SK-N-MC (cell line): ENCODE measurements at regions not wholly inside any gene's neighbourhood (a gene's known extent, or its start where the extent isn't known, plus 50 kb on each side); places are given as distances from the start of the nearest gene placed in this dataset.

ENCODE experiments used
- EZH2 ChIP-seq: fragments of 200-600 bp; sonication (generic); IDR thresholded peaks from one replicate; pipeline ENCODE4 v1.6.1; 2017; ENCODE audit warnings: antibody characterized with exemption
- FOXP2 ChIP-seq: optimal IDR thresholded peaks from 2 replicates; pipeline ENCODE3; 2011; ENCODE audit warnings: mild to moderate bottlenecking, moderate library complexity; ENCODE audit not compliant: insufficient read depth; ENCODE audit errors: extremely low read length, control extremely low read depth
- POLR2AphosphoS5 ChIP-seq: IDR thresholded peaks from 2 replicates; pipeline ENCODE4 v1.6.1; 2012; ENCODE audit warnings: mild to moderate bottlenecking, low read depth, low read length, borderline replicate concordance

DNA sequence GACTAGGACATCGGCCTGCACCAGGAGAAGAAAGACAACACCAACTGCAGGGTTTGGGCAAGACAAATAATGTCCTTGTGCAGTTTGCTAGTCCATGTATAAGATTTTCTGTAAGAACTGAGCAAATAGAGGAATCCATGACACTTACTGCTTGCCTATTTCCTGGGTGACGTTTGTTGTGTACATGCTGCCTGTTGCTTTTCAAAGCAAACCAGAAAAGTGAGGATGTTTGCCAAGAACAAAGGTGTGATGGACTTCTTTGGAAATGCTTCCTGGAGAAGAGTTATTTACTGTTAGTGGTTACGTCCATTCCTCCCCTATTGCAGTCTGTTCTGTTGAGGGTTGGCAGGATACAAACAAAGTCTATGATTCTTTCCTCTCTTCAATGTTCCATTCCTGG, 126.5 kb downstream of the CASP12 start:
- TF ChIP-seq POLR2AphosphoS5 (no peak), EZH2 (no peak), FOXP2 (no peak)
